GM10266 (cell line): ENCODE measurements at regions not wholly inside any gene's neighbourhood (a gene's known extent, or its start where the extent isn't known, plus 50 kb on each side); places are given as distances from the start of the nearest gene placed in this dataset.

ENCODE experiments used
- DNase-seq: peaks from one replicate; pipeline ENCODE4 v3.0.0; 2012; ENCODE audit errors: extremely low spot score
- TF ChIP-seq, protein P1 (sequence below): IDR thresholded peaks from 2 replicates; pipeline ENCODE4 v1.5.1; 2012; ENCODE audit warnings: mild to moderate bottlenecking, low read depth; ENCODE audit not compliant: control insufficient read depth, insufficient read depth; ENCODE audit errors: missing control alignments

DNA sequence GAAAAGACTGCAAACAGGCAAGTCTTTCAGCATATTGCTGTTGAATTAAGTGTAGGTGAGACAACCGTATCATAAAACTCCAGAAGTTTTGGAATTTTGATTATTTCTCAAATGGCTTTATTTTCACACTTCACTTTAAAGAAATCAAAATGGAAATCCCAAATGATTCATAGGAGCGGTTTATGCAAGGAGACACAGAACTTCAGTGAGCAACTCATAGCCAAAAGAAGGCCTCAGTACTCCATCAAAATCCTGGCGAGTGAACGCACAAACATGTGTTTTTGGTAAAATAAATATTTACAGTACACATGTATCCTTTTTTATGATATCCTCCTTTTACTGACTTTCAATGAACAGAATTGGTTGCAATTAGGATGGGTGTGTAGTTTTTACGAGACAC lies 140.4 kb upstream of the APCDD1 start:
- DNase-seq: no peak
- TF ChIP-seq, protein P1, sequence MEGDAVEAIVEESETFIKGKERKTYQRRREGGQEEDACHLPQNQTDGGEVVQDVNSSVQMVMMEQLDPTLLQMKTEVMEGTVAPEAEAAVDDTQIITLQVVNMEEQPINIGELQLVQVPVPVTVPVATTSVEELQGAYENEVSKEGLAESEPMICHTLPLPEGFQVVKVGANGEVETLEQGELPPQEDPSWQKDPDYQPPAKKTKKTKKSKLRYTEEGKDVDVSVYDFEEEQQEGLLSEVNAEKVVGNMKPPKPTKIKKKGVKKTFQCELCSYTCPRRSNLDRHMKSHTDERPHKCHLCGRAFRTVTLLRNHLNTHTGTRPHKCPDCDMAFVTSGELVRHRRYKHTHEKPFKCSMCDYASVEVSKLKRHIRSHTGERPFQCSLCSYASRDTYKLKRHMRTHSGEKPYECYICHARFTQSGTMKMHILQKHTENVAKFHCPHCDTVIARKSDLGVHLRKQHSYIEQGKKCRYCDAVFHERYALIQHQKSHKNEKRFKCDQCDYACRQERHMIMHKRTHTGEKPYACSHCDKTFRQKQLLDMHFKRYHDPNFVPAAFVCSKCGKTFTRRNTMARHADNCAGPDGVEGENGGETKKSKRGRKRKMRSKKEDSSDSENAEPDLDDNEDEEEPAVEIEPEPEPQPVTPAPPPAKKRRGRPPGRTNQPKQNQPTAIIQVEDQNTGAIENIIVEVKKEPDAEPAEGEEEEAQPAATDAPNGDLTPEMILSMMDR: no peak

DNA sequence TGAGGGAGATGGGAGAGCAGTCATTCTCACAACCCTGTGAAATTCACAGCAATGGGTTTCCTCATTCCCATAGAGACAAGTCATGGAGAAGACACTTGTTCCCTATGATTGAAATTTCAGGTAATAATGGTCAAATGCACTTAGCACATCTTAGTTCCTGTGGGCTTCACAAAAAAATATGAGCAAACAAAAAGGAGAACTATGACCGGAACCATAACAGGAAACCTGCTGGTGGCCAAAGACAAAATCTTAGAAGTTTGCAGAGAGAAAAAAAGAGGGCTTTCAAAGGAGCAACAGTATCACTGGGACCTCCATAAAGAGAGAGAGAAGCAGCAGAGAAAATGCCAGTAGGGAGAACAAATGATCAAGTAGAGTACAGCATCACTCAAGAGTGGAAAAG lies 138.9 kb upstream of the APCDD1 start:
- TF ChIP-seq, protein P1: no peak
- no peak for DNase-seq

DNA sequence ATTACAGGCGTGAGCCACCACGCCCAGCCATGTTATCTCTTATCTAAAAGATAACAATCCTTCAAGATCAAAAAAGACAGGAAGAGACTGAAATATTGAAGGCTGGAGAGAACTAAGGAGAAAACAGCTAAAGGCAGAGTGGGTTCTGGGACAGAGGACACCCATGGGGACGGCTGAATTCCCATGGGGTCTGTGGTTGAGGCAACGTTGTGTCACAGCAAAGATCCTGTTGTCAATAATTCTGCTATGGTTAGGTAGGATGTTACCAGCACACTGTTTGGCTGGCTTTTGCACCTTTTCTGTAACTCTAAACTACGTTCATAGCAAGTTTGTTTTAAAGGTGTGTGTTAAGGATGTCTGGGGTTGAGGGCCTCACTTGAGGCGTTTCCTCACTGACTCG lies 137.7 kb upstream of the APCDD1 start:
- DNase-seq: no peak
- TF ChIP-seq, protein P1: no peak

DNA sequence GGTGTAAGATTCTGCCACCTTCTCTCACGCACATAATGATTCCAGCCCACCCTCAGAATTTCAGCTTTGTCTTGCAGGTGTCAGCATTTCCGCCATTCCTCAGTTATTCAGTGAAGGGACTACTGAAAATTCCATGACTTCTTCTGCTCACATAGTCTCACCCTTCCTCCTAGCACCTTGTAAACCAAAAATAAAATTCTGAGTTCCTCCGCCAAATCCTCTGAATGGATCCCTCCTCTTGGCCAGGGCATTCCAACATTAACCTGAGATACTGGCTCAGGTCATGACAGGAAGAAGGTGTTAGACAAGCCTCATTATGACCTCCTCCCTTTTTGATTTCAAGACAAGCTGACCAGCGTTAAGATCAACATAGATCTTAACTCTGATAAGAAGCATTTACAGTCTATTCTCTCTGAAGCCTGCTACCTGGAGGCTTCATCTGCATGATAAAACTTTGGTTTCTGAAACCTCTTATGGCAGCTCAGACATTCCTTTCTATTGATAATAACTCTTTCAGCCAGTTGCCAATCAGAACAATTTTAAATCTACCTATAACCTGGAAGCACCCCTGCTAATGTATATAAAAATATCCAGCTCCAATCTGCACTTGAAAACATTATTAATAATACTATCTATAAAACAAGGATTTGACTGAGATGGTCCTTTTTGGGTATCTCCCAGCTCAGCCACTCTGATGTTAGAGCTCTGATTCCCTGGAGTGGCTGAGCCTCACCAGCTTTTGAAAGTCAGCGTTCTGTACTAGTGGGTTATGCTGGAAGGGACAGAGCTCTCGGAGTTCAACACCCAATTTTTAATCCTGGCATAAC lies 136.4 kb upstream of the APCDD1 start:
- no peak for DNase-seq
- TF ChIP-seq, protein P1: no peak

DNA sequence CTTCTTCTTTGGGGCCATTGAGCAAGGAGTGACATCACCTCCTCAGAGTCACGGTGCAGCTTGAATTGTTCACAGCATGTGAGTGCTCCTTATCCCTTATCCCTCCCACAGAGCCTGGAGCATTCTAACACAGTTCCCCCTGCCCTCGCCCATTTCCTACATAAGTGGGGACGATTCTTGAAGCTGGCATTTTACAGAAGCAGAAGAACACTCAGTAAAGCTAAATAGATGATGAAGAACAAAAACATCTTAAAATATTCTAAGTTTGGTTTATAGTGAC lies 135.8 kb upstream of the APCDD1 start:
- no peak for DNase-seq
- TF ChIP-seq, protein P1: no peak

DNA sequence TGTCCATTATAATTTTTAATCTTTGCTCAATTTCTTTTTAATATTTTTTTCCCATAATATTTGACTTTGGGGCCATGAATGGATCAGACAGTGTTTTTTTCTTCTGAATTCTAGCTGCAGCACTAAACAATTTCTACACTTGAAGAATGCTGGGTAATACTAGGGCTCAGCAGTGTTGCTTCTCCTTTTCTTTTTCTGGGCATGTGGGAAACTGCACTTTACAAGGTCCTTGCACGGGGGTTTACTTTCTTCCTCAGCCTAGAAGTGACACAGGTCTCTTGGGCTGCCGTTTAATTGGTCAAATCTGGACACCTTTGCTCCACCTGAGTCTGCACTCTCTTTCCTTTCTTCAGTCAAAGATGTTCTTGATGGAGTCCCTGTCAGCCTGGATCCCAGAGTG lies 135.4 kb upstream of the APCDD1 start:
- DNase-seq: no peak
- TF ChIP-seq, protein P1: no peak

DNA sequence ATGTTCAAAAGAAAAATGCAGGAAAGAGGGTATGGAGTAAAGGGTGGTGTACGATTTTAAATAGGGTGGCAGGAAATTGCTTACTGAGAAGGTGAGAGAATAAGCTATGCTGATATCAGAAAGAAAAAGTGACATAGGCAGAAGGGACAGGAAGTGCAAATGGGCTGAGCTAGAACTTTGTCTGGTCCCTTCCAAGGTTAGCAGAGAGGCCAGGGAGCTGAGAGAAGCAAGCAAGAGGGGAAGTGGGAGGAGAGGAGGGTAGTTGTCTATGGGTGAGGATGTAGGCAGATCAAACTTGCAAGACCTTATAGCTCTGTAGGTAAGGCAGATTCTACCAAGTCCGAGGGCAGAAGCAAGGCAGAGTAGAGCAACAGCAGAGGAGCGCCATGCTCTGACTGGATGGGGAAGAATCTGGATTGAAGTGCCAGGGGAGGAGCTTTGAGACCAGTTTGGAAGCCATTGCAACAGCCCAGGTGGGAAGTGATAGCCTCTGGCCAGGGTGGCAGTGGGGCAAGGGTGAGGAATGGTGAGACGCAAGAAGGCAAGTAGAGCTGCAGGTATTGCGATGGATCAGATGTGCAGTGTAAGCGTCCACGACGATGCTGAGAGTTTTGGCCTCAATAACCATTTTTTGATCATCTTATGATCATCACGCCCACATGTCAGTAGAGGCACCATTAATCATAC lies 134.4 kb upstream of the APCDD1 start:
- no peak for DNase-seq
- TF ChIP-seq, protein P1: no peak
